ENCODE measurements at regions not wholly inside any gene's neighbourhood (a gene's known extent, or its start where the extent isn't known, plus 50 kb on each side); places are given as distances from the start of the nearest gene placed in this dataset.

- TF ChIP-seq CTCF (IDR thresholded peaks at IDR 0.05) (no peak), POLR2A (IDR thresholded peaks at IDR 0.05) (no peak)
Measured at GRCh38 chr4:177093964-177094363, 215.7 kb upstream of the NEIL3 start.

Measured in testis (tissue), 2 donors.